ENCODE measurements at regions not wholly inside any gene's neighbourhood (a gene's known extent, or its start where the extent isn't known, plus 50 kb on each side); places are given as distances from the start of the nearest gene placed in this dataset.

- Mint-ChIP-seq H3K27ac (no peak overlapping the region), H3K36me3 (ENCODE audit: low read depth) (no peaks in the 10 kb centered on the region), H3K4me3 (no peak overlapping the region), H3K4me1 (ENCODE audit: low read depth) (no peaks in the 10 kb centered on the region), H3K9me3 (no peaks in the 10 kb centered on the region), H3K27me3 (peaks cover 3% of the 10 kb centered on the region)
- DNase-seq, result no peak
Observed at GRCh38 chr16:5463820-5464219, 366.2 kb upstream of the EEF2KMT start.

GRCh38 chr16:5461574-5461973 is 364.0 kb upstream of the EEF2KMT start:
- Mint-ChIP-seq H3K9me3 (no peaks in the 10 kb centered on the region), H3K27me3 (peaks cover 3% of the 10 kb centered on the region), H3K4me3 (no peak overlapping the region), H3K36me3 (ENCODE audit: low read depth) (no peaks in the 10 kb centered on the region), H3K4me1 (ENCODE audit: low read depth) (no peaks in the 10 kb centered on the region), H3K27ac (no peak overlapping the region)
- DNase-seq, result no peak

- H3K4me3 Mint-ChIP-seq, result no peak overlapping the region
- no peaks in the 10 kb centered on the region for H3K9me3 Mint-ChIP-seq
- no peak overlapping the region for H3K27ac Mint-ChIP-seq
- DNase-seq, result no peak
- H3K27me3 Mint-ChIP-seq, result peaks cover 3% of the 10 kb centered on the region
- no peaks in the 10 kb centered on the region for H3K4me1 Mint-ChIP-seq (ENCODE audit: low read depth)
- H3K36me3 Mint-ChIP-seq (ENCODE audit: low read depth), result no peaks in the 10 kb centered on the region
Observed at GRCh38 chr16:5461141-5461540, 363.5 kb upstream of the EEF2KMT start.

GRCh38 chr16:5460701-5461100 is 363.1 kb upstream of the EEF2KMT start:
- Mint-ChIP-seq H3K9me3 (no peaks in the 10 kb centered on the region), H3K27ac (no peak overlapping the region), H3K36me3 (ENCODE audit: low read depth) (no peaks in the 10 kb centered on the region), H3K4me3 (no peak overlapping the region), H3K27me3 (peaks cover 3% of the 10 kb centered on the region), H3K4me1 (ENCODE audit: low read depth) (no peaks in the 10 kb centered on the region)
- DNase-seq, result no peak

GRCh38 chr16:5459863-5460262 is 362.3 kb upstream of the EEF2KMT start:
- no peak for DNase-seq
- H3K27ac Mint-ChIP-seq, result no peak overlapping the region
- no peak overlapping the region for H3K4me3 Mint-ChIP-seq
- H3K4me1 Mint-ChIP-seq (ENCODE audit: low read depth), result no peaks in the 10 kb centered on the region
- peaks cover 3% of the 10 kb centered on the region for H3K27me3 Mint-ChIP-seq
- no peaks in the 10 kb centered on the region for H3K36me3 Mint-ChIP-seq (ENCODE audit: low read depth)
- H3K9me3 Mint-ChIP-seq, result no peaks in the 10 kb centered on the region

GRCh38 chr16:5455110-5455509 is 357.5 kb upstream of the EEF2KMT start:
- peaks cover 10% of the 10 kb centered on the region for H3K27me3 Mint-ChIP-seq
- DNase-seq, result no peak
- H3K9me3 Mint-ChIP-seq, result no peaks in the 10 kb centered on the region
- H3K4me1 Mint-ChIP-seq (ENCODE audit: low read depth), result no peaks in the 10 kb centered on the region
- H3K36me3 Mint-ChIP-seq (ENCODE audit: low read depth), result no peaks in the 10 kb centered on the region
- no peak overlapping the region for H3K4me3 Mint-ChIP-seq
- H3K27ac Mint-ChIP-seq, result no peak overlapping the region

GRCh38 chr16:5454349-5454748 is 356.8 kb upstream of the EEF2KMT start:
- H3K4me3 Mint-ChIP-seq, result no peak overlapping the region
- H3K4me1 Mint-ChIP-seq (ENCODE audit: low read depth), result no peaks in the 10 kb centered on the region
- no peaks in the 10 kb centered on the region for H3K36me3 Mint-ChIP-seq (ENCODE audit: low read depth)
- no peak overlapping the region for H3K27ac Mint-ChIP-seq
- no peaks in the 10 kb centered on the region for H3K9me3 Mint-ChIP-seq
- peaks cover 10% of the 10 kb centered on the region for H3K27me3 Mint-ChIP-seq
- DNase-seq, result no peak

- no peak for DNase-seq
- Mint-ChIP-seq H3K27me3 (peaks cover 10% of the 10 kb centered on the region), H3K27ac (no peak overlapping the region), H3K4me3 (no peak overlapping the region), H3K36me3 (ENCODE audit: low read depth) (no peaks in the 10 kb centered on the region), H3K4me1 (ENCODE audit: low read depth) (no peaks in the 10 kb centered on the region), H3K9me3 (no peaks in the 10 kb centered on the region)
Observed at GRCh38 chr16:5451641-5452040, 354.0 kb upstream of the EEF2KMT start.

- Mint-ChIP-seq H3K27me3 (peaks cover 10% of the 10 kb centered on the region), H3K27ac (no peak overlapping the region), H3K36me3 (ENCODE audit: low read depth) (no peaks in the 10 kb centered on the region), H3K4me3 (no peak overlapping the region), H3K4me1 (ENCODE audit: low read depth) (no peaks in the 10 kb centered on the region), H3K9me3 (no peaks in the 10 kb centered on the region)
- no peak for DNase-seq
Observed at GRCh38 chr16:5450409-5451104, 353.0 kb upstream of the EEF2KMT start.

- H3K27me3 Mint-ChIP-seq, result peaks cover 10% of the 10 kb centered on the region
- no peaks in the 10 kb centered on the region for H3K36me3 Mint-ChIP-seq (ENCODE audit: low read depth)
- H3K4me1 Mint-ChIP-seq (ENCODE audit: low read depth), result no peaks in the 10 kb centered on the region
- H3K27ac Mint-ChIP-seq, result no peak overlapping the region
- no peaks in the 10 kb centered on the region for H3K9me3 Mint-ChIP-seq
- H3K4me3 Mint-ChIP-seq, result no peak overlapping the region
- DNase-seq, result no peak
Observed at GRCh38 chr16:5449901-5450300, 352.3 kb upstream of the EEF2KMT start.

- Mint-ChIP-seq H3K27me3 (peaks cover 10% of the 10 kb centered on the region), H3K27ac (no peak overlapping the region), H3K36me3 (ENCODE audit: low read depth) (no peaks in the 10 kb centered on the region), H3K4me1 (ENCODE audit: low read depth) (no peaks in the 10 kb centered on the region), H3K4me3 (no peak overlapping the region), H3K9me3 (no peaks in the 10 kb centered on the region)
- DNase-seq, result no peak
Observed at GRCh38 chr16:5448798-5449197, 351.2 kb upstream of the EEF2KMT start.

- Mint-ChIP-seq H3K4me1 (ENCODE audit: low read depth) (no peaks in the 10 kb centered on the region), H3K9me3 (no peaks in the 10 kb centered on the region), H3K27me3 (peaks cover 10% of the 10 kb centered on the region), H3K27ac (no peak overlapping the region), H3K4me3 (no peak overlapping the region), H3K36me3 (ENCODE audit: low read depth) (no peaks in the 10 kb centered on the region)
- DNase-seq, result no peak
Observed at GRCh38 chr16:5447734-5448133, 350.1 kb upstream of the EEF2KMT start.

- no peaks in the 10 kb centered on the region for H3K36me3 Mint-ChIP-seq (ENCODE audit: low read depth)
- H3K27me3 Mint-ChIP-seq, result peaks cover 6% of the 10 kb centered on the region
- no peaks in the 10 kb centered on the region for H3K9me3 Mint-ChIP-seq
- H3K4me3 Mint-ChIP-seq, result no peak overlapping the region
- no peak overlapping the region for H3K27ac Mint-ChIP-seq
- DNase-seq, result no peak
- no peaks in the 10 kb centered on the region for H3K4me1 Mint-ChIP-seq (ENCODE audit: low read depth)
Observed at GRCh38 chr16:5446623-5447240, 349.1 kb upstream of the EEF2KMT start.

GRCh38 chr16:5444189-5444588 is 346.6 kb upstream of the EEF2KMT start:
- H3K27ac Mint-ChIP-seq, result no peak overlapping the region
- H3K27me3 Mint-ChIP-seq, result no peaks in the 10 kb centered on the region
- no peaks in the 10 kb centered on the region for H3K36me3 Mint-ChIP-seq (ENCODE audit: low read depth)
- no peaks in the 10 kb centered on the region for H3K4me1 Mint-ChIP-seq (ENCODE audit: low read depth)
- no peak for DNase-seq
- H3K9me3 Mint-ChIP-seq, result peaks cover 7% of the 10 kb centered on the region
- no peak overlapping the region for H3K4me3 Mint-ChIP-seq

GRCh38 chr16:5442986-5443385 is 345.4 kb upstream of the EEF2KMT start:
- Mint-ChIP-seq H3K4me3 (no peak overlapping the region), H3K27me3 (no peaks in the 10 kb centered on the region), H3K36me3 (ENCODE audit: low read depth) (no peaks in the 10 kb centered on the region), H3K9me3 (peaks cover 9% of the 10 kb centered on the region), H3K27ac (no peak overlapping the region), H3K4me1 (ENCODE audit: low read depth) (no peaks in the 10 kb centered on the region)
- DNase-seq, result no peak

All from activated T-cell treated with anti-CD3 and anti-CD28 coated beads, Interleukin-2, amount 50 U/mL, for 24 hours (primary cell).